HUDEP-2 (cell line): ENCODE measurements at regions not wholly inside any gene's neighbourhood (a gene's known extent, or its start where the extent isn't known, plus 50 kb on each side); places are given as distances from the start of the nearest gene placed in this dataset.

Experiments
- DNase-seq, 76 experiments: peaks; one replicate each; lab custom pipeline; 2025; ENCODE audit not compliant: unreplicated experiment in 76 of 76; lab: John Stamatoyannopoulos, UW

DNA sequence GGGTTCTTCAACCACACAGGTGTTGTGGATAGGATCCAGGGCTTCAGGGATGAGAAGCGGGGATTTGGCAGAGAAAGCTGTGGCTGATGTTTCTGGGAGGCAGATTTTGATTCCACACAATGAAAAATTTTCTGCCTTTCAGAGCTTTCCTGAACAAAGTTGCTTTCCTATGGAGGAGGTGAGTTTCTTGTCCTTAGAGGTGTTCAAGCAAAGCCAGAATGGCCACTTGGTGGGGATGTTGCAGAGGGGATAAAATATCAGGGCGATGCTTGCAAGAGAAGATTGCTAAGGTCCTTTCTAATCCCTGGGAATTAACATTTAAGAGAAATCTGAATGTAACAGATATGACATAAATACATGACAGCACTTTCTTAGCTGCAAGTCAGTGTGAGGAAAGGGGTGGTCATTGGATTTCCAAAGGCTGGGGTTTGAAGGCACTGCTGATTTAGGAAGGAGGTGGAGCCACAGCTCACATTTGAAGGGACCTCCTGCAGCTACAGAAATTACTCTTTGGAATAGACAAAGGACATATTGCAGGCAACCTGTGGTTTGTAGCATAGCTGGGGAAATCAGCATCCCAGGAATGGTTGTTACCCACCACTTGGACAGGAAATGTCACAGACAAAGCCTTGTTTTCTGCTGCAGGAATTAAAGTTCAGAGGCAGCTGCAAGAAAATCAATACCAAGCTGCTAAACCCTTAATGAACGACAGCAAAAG lies 271.1 kb upstream of the CHD6 start:
- DNase-seq, result peak in 3 of 76 experiments; percentile 1 to 13 (median 1)

DNA sequence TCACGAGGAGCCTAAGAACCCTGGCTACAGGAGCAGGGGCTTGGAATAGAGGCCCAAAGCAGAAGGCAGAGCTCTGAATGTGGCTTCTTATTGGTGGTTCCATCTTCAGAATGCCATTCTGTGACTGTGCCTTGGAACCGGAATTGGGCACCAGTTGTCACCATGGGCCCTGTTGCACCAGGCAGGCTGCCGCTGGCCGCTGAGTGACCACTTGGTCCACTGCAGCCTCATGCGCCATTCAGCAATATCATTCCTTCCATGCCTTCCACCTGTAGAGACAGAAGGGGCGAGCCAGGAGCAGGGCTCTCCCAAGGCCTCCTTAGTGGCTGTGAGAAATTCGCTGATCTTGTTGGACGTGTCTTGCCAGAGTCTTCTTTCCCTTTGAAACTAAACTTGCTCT lies 270.3 kb upstream of the CHD6 start:
- no peak for DNase-seq

DNA sequence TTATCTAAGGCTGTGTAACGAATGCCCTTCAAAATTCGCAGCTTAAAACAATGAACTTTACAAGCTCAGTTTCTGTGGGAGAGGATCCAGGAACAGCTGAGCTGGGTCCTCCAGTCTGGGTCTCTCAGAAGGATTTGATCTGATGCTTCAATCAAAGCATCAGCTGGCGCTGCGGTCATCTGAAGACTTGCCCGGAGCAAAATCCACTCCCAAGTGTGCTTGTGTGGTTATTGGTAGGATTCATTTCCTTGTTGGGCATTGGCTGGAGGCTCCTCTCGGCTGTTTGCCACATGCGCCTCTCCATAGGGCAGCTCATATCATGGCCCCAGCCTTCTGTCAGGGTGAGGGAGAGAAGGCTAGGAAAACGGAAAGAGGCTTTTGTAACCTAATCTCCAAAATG lies 269.3 kb upstream of the CHD6 start:
- DNase-seq, result no peak

DNA sequence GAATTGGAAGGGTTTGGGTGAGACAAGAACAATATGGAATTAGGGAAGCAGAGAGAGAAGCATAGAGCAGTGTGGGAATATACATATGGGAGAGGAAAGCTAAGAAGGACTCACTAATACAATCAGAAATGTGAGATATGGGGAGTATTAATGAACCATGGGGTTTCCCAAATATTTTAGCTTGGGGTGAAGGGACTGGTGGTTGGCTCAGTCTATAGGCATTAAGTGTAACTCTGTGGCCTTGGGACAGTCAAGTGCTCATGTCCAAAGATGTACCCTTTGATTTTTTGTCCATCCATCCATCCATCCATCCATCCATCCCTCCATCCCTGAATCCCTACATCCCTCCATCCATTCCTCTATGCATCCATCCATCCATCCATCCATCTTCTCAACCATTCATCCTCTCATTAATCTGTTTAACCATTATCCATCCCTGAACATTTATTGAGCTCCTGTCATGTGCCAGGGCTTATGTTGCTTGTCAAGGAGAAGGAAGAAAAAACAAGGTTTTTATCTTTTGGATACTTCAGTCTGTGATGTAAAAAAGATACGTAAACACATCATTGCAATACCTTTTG lies 263.4 kb upstream of the CHD6 start:
- no peak for DNase-seq

DNA sequence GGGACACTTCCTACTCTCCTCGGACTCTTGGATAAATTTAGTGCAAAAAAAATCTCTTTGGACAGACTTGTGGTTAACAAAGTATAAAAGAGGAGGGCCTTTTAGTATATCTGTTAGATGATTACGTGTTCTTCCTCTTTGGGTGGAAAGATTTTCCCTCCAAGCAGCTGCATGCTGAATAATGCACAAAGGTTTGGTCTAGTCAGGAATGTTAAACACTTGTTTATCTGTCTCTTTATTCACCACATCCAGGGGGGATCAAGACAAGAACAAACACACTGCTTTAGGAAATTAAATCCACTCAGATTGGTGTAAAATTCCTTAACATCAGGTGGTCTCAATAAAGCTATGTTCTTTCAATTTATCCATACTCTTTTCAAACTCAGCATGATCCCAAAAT lies 260.9 kb upstream of the CHD6 start:
- no peak for DNase-seq

DNA sequence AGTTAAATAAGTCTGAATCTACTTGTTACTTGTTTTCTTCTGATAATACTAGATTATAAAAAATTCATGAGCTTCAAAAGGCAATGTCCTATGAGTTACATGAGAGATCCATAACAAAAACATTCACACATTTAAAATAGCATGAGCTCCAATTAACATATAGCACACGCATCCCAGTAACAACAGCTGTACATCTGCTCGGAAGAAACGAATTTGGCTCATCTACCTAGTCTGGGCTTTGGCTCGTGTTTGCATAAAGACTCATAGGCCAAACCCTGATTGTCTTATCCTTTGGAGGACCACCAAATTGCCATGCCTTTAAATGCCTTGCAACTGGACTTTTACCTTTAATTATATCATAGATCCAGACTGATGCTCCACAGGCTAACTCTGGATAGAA lies 259.7 kb upstream of the CHD6 start:
- no peak for DNase-seq

DNA sequence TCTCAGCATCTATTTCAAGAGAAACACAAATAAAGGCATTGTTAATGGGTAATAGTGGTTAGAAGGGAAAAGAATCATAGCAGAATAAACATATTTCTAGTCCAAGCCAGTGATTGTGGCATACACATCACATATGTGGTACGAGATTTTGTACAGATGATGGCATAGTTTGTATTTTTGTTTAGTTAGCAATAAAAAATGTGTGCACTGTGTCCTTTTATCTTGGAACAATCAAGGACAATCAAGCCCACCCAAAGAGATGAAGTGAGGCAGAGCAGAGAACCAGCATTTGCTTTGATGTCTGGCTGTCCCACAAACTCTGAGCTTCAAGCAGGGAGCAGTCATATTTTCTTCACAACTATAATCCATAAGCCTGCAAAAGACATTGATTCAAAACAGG lies 256.5 kb upstream of the CHD6 start:
- DNase-seq, result no peak

DNA sequence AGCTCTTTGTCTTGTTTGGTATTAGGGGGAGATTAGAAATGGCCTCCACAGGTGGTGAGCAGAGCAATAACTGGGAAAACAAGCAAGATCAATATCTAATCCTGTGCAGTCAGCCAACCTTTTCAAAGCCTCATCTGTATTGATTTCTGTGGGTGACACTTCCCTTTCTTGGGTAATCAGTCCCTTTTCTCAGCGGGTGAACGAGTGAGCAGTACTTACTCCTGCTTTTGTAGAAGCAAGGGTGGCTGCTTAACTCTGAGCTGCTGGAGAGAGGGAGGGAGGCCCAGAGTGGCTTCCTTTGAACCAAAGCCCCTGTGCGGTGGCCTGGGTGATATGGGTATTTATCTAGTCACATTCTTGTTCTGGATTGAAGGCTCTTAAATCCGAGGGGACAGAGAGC lies 254.8 kb upstream of the CHD6 start:
- DNase-seq, result no peak

DNA sequence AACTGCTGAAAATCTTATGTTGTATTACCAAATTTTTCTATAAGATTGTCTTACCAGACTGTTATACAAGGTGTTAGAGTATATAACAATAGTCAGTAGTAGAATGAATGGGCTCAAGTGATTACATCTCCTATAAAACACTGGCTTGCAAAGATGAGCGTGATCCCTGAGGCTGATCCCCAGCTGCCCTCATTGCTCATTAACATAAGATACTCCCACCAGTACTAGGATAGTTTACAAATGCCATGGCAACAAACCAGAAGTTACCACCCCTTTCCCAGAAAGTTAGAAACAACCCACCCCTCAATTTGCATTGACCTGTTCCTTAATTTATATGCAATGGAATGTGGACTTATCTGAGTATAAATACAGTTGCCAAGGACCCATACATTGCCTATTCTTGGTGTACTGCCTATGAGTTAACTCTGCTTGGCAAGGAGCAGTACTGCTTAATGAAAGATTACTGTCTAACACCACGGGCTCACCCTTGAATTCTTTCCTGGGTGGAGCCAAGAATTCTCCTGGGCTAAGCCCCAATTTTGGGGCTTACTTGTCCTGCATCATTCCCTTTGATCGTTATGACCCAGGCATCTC lies 252.8 kb upstream of the CHD6 start:
- no peak for DNase-seq

DNA sequence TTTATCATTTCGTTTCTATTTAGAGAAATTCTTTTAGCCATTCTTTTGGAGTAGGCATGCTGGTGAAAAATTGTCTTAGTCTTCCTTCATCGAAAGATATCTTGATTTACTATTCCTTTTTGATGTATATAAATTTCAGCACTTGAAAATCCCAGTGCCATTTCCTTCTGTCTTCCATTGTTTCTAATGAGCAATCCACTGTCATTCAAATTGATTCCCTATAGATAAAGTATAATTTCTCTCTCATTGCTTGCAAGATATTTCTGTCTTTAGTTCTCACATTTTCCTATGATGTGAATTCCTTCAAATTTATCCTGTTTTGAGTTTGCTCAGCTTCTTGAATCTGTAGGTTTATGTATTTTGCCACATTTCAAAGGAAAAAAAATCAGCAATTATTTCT lies 251.1 kb upstream of the CHD6 start:
- no peak for DNase-seq

DNA sequence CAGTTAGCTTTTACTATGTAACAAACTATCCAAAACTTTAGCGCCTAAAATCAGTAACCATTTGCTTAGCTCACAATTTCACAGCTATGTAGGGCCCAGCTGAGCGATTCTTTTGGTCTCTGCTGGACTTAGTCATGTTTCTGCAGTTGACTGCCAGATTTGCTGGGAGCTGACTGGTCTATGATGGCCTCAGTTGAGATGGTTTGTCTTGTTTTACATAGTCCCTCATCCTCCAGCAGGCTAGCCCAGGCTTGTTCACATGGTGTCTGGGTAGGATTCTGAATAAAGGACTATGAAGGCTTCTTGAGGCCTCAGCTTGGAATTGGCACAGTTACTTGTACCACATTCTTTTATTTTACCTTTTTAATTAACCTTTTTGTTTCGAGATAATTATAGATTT lies 247.8 kb upstream of the CHD6 start:
- no peak for DNase-seq

DNA sequence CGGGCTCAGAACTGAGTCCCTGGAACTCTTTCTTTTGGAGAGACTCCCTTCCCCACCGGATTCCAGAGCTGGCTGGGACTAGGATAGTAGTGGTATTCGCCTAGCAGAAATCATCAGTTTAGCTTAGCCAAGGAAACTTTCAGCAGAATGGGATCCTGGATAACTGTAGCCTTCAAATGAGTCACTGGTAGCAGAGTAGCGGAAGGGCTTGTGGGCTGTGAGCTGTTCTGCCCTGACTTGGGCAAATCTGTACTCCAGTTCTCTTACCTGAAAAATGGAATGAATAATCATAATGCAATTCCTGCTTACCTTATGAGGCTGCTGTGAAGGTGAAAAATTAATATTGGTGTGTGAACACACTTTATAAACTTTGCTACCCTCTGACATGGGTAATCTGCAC lies 244.3 kb upstream of the CHD6 start:
- no peak for DNase-seq

DNA sequence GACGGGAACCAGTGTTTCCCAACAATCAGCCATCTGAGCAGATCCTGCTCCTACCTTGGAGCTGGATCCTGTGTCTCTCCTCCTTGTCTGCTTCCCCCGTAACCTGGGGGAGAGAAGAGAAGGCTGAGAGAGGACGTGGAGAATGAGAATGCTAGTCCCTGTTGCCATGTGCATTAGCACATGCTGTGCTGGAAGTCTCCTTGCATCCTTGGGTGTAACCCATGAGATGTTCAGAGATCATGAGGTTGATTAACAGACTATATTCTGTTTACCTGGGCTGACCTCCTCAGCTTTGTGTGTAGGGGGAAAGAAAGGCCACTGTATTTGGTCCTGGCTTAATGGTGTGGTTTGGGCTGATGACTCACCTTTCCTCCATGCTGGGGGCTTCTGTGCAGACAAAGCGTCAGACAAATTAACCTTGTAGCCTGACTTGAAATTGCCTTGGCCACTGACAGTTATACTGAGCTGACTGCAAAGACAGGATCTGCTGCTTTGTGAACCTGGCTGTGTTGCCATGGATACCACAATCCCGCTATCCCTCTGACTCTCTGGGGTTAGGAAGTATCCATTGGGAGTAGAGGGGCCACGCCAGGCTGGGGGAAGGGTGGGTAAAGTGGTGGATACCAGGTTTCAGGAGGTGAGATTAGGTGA lies 243.7 kb upstream of the CHD6 start:
- no peak for DNase-seq

DNA sequence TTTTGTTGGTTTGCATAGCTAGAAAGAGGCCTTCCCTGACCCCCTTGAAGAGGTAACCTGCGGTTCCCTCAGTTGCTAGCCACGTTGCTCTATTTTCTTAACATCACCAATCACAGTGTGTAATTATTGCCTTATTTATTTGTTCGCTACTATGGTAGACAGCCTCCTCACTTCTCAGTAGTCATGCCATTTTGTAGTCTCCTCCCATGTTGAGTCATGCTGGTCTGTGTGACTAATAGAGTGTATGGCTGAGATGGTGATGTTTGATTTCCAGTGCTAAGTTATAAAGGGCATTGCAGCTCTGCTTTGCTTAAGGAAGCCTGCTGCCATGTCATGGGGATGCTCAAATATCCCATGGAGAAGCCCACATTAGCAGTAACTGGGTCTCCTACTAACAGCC lies 236.6 kb upstream of the CHD6 start:
- DNase-seq, result peak in 3 of 76 experiments; percentile 1 to 7 (median 2)

DNA sequence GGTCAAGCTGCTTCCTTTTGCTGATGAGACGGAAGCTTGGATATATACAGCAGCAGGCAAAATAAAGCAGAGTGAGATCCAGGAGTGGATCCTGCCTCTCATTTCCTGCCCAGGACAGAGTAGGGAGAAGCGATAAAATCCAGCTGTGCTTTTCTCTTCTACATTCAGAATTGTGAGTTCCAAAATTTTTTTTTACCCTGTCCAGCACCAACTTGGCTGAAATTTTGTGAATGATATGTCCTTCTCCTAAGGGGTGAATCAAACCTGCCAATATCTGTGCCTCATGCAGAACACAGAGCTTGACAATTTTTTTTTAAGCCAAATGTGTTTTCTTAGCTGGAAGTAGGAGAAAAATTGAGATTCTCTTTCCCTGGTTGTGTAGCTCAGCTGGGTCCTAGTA lies 235.6 kb upstream of the CHD6 start:
- DNase-seq, result no peak

DNA sequence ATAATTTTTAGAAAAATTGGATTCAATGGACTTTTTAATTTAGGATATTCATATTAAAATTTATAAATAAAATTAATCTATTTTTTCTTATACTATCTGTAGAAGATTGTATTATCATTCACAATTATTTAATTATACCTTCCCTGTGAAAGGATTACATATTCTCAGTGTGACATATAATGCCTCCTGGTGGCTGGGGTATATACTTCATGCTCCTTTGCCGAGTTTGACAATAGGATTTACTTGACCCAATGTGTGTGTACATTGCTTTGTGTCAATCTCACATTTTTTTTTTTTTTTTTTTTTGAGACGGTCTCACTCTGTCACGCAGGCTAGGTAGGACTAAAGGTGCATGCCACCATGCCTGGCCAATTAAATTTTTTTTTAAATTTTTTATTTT lies 230.0 kb upstream of the CHD6 start:
- DNase-seq, result peak in 10 of 76 experiments; percentile 0 to 25 (median 10)

DNA sequence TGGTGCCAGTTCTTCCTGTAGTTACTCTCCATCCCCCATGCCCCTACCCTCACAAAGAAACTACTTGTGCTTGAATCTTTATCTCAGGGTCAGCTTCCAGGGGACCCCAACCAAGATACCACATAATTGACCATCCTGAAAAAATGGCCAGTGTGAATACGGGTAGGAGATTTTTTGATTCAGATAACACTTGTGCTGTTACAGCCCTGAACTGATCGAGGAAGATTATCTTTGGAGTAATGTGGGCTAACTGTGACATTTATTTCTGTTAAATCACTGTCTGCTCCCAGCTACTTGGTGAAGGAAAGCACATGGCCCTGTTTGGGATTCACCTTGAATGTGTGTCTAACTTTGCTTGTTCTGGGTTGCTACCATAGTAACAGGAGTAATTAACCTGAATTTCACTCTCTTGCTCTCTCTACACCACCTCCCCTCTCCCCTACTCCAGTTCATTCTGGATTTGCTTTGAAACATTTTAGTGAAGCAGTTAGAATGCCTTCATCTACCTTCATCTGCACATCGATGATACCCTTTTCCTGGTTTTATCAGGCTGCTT lies 219.6 kb upstream of the CHD6 start:
- DNase-seq, result no peak

DNA sequence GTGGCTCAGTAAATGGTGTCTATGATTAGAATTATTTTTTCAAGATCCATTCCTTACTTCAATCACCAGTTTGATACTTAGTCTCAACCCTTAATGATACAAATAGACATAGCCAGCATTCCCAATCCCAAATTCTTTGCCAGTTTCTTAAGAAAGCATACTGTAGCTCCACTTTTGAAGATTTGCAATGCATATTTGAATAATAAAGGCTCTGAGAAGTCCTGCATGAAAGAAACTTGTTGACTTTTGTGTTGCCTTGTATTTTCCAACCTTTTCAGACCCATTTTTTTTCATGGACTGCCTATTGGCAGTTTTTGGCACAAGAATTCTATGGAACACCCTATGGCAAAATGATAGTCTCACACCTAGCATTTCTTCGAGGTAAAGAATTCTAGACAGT lies 215.6 kb upstream of the CHD6 start:
- no peak for DNase-seq

DNA sequence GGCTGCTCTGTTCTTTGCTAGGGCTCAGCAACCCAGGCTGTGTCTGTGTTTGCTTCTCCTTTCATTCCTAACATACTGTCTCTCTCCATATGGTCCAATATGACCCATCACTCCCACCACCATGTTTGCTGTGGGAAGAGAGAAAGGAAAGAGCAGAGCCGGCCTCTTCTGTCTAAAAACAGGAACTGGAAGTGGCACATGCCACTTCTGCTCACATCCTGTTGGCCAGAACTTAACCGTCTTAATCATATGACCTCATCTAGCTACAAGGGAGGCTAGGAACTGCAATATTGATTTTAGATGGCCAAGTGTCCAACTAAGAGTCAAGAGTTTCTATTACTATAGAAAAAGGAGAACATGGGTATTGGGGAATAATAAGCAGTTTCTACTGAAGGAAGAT lies 212.5 kb upstream of the CHD6 start:
- no peak for DNase-seq

DNA sequence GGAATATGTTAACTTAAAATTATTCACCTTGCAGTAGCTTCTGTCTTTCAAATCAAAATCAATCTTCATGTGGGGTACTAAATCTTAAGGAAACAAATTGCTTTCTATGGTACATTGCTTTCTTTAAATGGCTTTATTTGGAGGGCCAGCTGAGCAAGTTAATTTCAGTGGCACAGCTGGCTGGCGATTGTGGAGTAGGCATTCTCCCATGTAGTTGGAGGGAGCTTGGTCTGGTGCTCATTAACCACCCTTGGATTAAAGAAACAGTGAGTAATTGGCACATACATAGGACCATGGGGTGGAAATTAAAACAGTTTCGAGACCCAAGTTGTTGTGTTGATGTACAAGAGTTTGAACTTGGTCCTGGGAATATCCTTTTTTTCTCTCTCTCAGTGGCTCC lies 201.3 kb upstream of the CHD6 start:
- DNase-seq, result no peak

DNA sequence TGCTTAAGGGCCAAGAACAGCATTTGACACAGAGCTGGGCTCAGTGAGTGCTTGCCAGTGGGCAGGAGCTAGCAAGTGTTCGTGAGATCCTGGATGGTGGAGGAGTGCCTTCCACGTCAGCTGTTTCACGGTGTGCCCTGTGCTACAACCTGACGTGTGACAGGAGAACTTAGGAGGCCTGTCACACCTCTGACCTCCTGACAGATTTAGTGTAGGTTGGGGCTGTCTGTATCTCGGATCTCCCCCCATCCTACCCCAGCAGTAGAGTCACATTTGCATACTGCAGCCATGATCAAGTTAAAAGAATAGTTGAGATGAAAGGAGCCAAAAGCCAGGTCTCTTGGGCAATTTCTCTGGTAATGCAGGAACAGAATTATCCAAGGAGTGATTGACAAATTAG lies 200.8 kb upstream of the CHD6 start:
- DNase-seq, result no peak

DNA sequence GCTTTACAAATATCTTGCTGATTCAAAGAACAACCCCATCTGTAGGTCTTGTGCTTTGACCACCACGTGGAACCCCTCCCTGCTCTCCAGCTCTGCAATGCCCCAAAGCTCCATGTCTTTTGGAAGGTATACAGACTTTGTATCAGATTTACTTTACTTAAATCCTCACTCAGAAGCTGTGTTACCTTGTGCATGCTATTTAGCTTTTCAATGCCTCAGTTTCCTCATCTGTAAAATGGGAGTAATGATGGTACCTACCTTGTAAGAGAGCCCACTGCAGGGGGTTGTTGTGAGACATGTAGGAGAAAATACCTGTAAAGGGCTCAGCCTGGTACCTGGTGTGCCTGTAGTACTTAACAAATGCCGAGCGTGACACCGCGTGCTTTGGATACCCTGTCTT lies 200.2 kb upstream of the CHD6 start:
- DNase-seq, result no peak
